CD4-positive, alpha-beta T cell treated with Interleukin-6 for 4 hours (primary cell): ENCODE measurements at regions not wholly inside any gene's neighbourhood (a gene's known extent, or its start where the extent isn't known, plus 50 kb on each side); places are given as distances from the start of the nearest gene placed in this dataset.

Experiments
- DNase-seq: peaks from one replicate; pipeline ENCODE4 v3.0.0-alpha.2; 2020; ENCODE audit warnings: mixed read lengths

DNA sequence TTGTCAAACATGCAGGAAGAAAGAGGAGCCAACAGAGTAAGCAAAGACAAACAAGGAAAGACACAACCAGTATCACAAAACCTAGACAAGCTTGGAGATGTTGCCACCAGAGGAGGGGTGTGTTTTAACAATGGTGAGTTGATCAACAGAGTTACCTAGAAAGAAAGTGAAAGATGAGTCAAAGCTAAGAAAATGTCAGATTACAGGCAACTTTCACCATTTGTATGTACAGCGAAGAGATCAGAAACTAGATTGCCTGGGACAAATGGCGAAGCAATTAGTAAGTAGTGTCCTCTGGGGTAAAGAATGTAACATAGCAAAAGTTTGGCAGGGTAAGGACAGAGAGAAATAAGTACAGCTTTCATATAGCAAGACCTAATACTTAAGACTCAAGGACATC lies 51.6 kb upstream of the POU3F2 start:
- no peak for DNase-seq

DNA sequence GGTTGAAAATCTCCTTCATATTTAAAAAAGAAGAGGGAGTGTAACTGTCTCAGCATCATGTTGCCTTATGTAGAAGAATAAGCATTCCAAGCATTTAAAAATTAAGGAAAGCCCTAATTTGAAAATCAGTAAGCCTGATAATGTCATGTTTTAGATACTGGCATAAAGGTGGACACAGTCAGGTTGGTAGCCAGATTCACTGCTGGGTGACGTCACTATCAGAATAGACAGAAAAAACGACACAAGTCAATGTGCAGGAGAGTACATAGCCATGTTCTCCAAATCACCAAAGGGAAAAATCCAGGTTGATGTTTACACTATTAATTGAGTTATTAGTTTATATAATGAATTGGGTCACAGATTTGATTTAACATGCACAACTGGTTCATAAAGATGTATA lies 50.8 kb upstream of the POU3F2 start:
- DNase-seq: no peak
